ENCODE measurements at regions not wholly inside any gene's neighbourhood (a gene's known extent, or its start where the extent isn't known, plus 50 kb on each side); places are given as distances from the start of the nearest gene placed in this dataset.

GRCh38 chr6:164741938-164742451, 567.4 kb downstream of the C6orf118 start:
- Histone ChIP-seq H4K8ac (ENCODE audit: low read depth in 2 of 2, low read length in 2 of 2) (no peak overlapping the region), H4K5ac (ENCODE audit: low read depth, low read length) (no peak overlapping the region), H3K56ac (ENCODE audit: extremely low read depth, insufficient read depth, low read length) (no peak overlapping the region), H4K20me1 (ENCODE audit: insufficient read depth, low read length) (no peaks in the 10 kb centered on the region), H2AFZ (replicated peaks; ENCODE audit: low read length, poor library complexity) (no peak overlapping the region), H2BK120ac (ENCODE audit: low read depth, low read length) (no peak overlapping the region), H3K27ac (ENCODE audit: insufficient read depth, low read length) (no peak overlapping the region), H2AK5ac (ENCODE audit: low read depth, low read length) (no peak overlapping the region), H3K9ac (ENCODE audit: low read depth, low read length) (no peak overlapping the region), H2BK20ac (ENCODE audit: low read depth, low read length) (no peak overlapping the region), H3K27me3 (ENCODE audit: control insufficient read depth, insufficient read depth, low read length) (no peaks in the 10 kb centered on the region), H2BK5ac (ENCODE audit: low read depth, low read length, poor library complexity, severe bottlenecking) (no peak overlapping the region), H3K14ac (replicated peaks; ENCODE audit: low read depth, low read length) (no peak overlapping the region), H2AK9ac (replicated peaks; ENCODE audit: low read depth, low read length, poor library complexity) (no peak overlapping the region), H4K91ac (ENCODE audit: insufficient read depth, low read depth, low read length) (no peak overlapping the region), H3K79me1 (ENCODE audit: low read depth in 1 of 2, low read length in 2 of 2) (no peaks in the 10 kb centered on the region), H3K9me3 (ENCODE audit: control insufficient read depth, insufficient read depth, low read length) (peaks cover 18% of the 10 kb centered on the region), H3K4me1 (ENCODE audit: control insufficient read depth, insufficient read depth, low read length) (no peaks in the 10 kb centered on the region), H3K9me1 (ENCODE audit: insufficient read depth, low read length) (no peaks in the 10 kb centered on the region), H3K23ac (ENCODE audit: low read depth, low read length) (no peak overlapping the region), H3K18ac (ENCODE audit: low read depth, low read length) (no peak overlapping the region), H3K4ac (ENCODE audit: low read depth, low read length) (no peak overlapping the region), H3K36me3 (ENCODE audit: control insufficient read depth, insufficient read depth, low read length) (no peaks in the 10 kb centered on the region), H3K4me3 (ENCODE audit: insufficient read depth, low read depth, low read length) (no peak overlapping the region), H3K4me2 (ENCODE audit: low read depth, low read length) (no peak overlapping the region), H2BK15ac (ENCODE audit: low read depth, low read length) (no peak overlapping the region)
- intact Hi-C loops (cut with micrococcal nuclease): no loop called here
- no TSS peak for BruUV-seq (replicated peaks)
- POLR2A ChIA-PET (ENCODE audit: unreplicated experiment): no interaction called here
- TF ChIP-seq MAFK (IDR thresholded peaks at IDR 0.05; ENCODE audit: low read depth, low read length) (no peak), POLR2A (IDR thresholded peaks at IDR 0.05; ENCODE audit: low read depth, low read length) (no peak), RCOR1 (IDR thresholded peaks at IDR 0.05; ENCODE audit: insufficient replicate concordance, low read length) (no peak), MXI1 (IDR thresholded peaks at IDR 0.05; ENCODE audit: borderline replicate concordance, low read depth, low read length) (no peak), RAD21 (IDR thresholded peaks at IDR 0.05; ENCODE audit: low read length) (no peak), FOS (IDR thresholded peaks at IDR 0.05; ENCODE audit: low read depth, low read length) (no peak), ELK1 (IDR thresholded peaks at IDR 0.05; ENCODE audit: borderline replicate concordance, low read depth, low read length) (no peak), RFX5 (IDR thresholded peaks at IDR 0.05; ENCODE audit: low read depth, low read length) (no peak), MAZ (IDR thresholded peaks at IDR 0.05; ENCODE audit: borderline replicate concordance, low read depth, low read length) (no peak), USF2 (IDR thresholded peaks at IDR 0.05; ENCODE audit: low read depth, low read length) (no peak), CTCF (conservative IDR thresholded peaks at IDR 0.05; ENCODE audit: low read depth, low read length) (no peak), NFE2L2 (IDR thresholded peaks at IDR 0.05; ENCODE audit: low read depth, low read length) (no peak), CEBPB (IDR thresholded peaks at IDR 0.05; ENCODE audit: low read depth, low read length) (no peak), CHD1 (IDR thresholded peaks at IDR 0.05; ENCODE audit: low read depth, low read length) (no peak), BHLHE40 (IDR thresholded peaks at IDR 0.05; ENCODE audit: low read depth, low read length) (no peak), SMC3 (IDR thresholded peaks at IDR 0.05; ENCODE audit: low read depth, low read length) (no peak)
- no peak for ATAC-seq (ENCODE audit: low read depth)
- no peak for DNase-seq
- CTCF ChIA-PET: no interaction called here
- dilution Hi-C loops (cut with HindIII; ENCODE audit: low sequenced_read_pairs, unreplicated experiment): no loop called here
- in situ Hi-C loops (cut with MboI; ENCODE audit: low sequenced_read_pairs): no loop called here
- 15% methylated on average over 3 of the region's 3 CpGs; no CpG with 5 or more reads in 1 of the 2 experiments for WGBS, 2 experiments (ENCODE audit: extremely low coverage in 2 of 2, insufficient read length in 1 of 2)

Measured in IMR-90 (cell line).